ENCODE measurements at regions not wholly inside any gene's neighbourhood (a gene's known extent, or its start where the extent isn't known, plus 50 kb on each side); places are given as distances from the start of the nearest gene placed in this dataset.
"Not testable (repeated sequence)": the region's sequence is repeated elsewhere in the genome, so short reads cannot be mapped to it uniquely, and the experiment has no call there.

GRCh38 chr20:30309938-30310337 is 947.5 kb upstream of the DEFB115 start:
- H3K27ac ChIP-seq; ATAC-seq (ENCODE audit: insufficient number of reproducible peaks, low FRiP score, low read depth); H3K4me3 ChIP-seq; DNase-seq (ENCODE audit: low spot score); H3K36me3 ChIP-seq; H3K9me3 ChIP-seq; H3K27me3 ChIP-seq (replicated peaks; ENCODE audit: insufficient read depth); H3K4me1 ChIP-seq (ENCODE audit: control insufficient read depth in 1 of 2, low read depth in 2 of 2): not testable (repeated sequence)

GRCh38 chr20:30310385-30310784 is 947.1 kb upstream of the DEFB115 start:
- not testable (repeated sequence) for H3K4me1 ChIP-seq (ENCODE audit: control insufficient read depth in 1 of 2, low read depth in 2 of 2); H3K4me3 ChIP-seq; H3K9me3 ChIP-seq; H3K36me3 ChIP-seq; DNase-seq (ENCODE audit: low spot score); H3K27me3 ChIP-seq (replicated peaks; ENCODE audit: insufficient read depth); ATAC-seq (ENCODE audit: insufficient number of reproducible peaks, low FRiP score, low read depth); H3K27ac ChIP-seq

GRCh38 chr20:30312220-30312619 is 945.2 kb upstream of the DEFB115 start:
- not testable (repeated sequence) for H3K4me1 ChIP-seq (ENCODE audit: control insufficient read depth in 1 of 2, low read depth in 2 of 2); DNase-seq (ENCODE audit: low spot score); H3K4me3 ChIP-seq; ATAC-seq (ENCODE audit: insufficient number of reproducible peaks, low FRiP score, low read depth); H3K36me3 ChIP-seq; H3K27ac ChIP-seq; H3K9me3 ChIP-seq; H3K27me3 ChIP-seq (replicated peaks; ENCODE audit: insufficient read depth)

GRCh38 chr20:30313660-30314059 is 943.8 kb upstream of the DEFB115 start:
- not testable (repeated sequence) for H3K4me1 ChIP-seq (ENCODE audit: control insufficient read depth in 1 of 2, low read depth in 2 of 2); ATAC-seq (ENCODE audit: insufficient number of reproducible peaks, low FRiP score, low read depth); H3K36me3 ChIP-seq; H3K27me3 ChIP-seq (replicated peaks; ENCODE audit: insufficient read depth); H3K4me3 ChIP-seq; DNase-seq (ENCODE audit: low spot score); H3K27ac ChIP-seq; H3K9me3 ChIP-seq

GRCh38 chr20:30316063-30316462 is 941.4 kb upstream of the DEFB115 start:
- peak overlapping the region; percentile 61 for H3K4me3 ChIP-seq
- not testable (repeated sequence) for H3K4me1 ChIP-seq (ENCODE audit: control insufficient read depth in 1 of 2, low read depth in 2 of 2); H3K27me3 ChIP-seq (replicated peaks; ENCODE audit: insufficient read depth); H3K27ac ChIP-seq; ATAC-seq (ENCODE audit: insufficient number of reproducible peaks, low FRiP score, low read depth); H3K9me3 ChIP-seq; H3K36me3 ChIP-seq; DNase-seq (ENCODE audit: low spot score)

GRCh38 chr20:30316532-30317299 is 940.7 kb upstream of the DEFB115 start:
- not testable (repeated sequence) for H3K27me3 ChIP-seq (replicated peaks; ENCODE audit: insufficient read depth); H3K4me1 ChIP-seq (ENCODE audit: control insufficient read depth in 1 of 2, low read depth in 2 of 2); H3K36me3 ChIP-seq; H3K9me3 ChIP-seq; H3K27ac ChIP-seq; ATAC-seq (ENCODE audit: insufficient number of reproducible peaks, low FRiP score, low read depth); DNase-seq (ENCODE audit: low spot score)
- peak overlapping the region; percentile 61 for H3K4me3 ChIP-seq

- not testable (repeated sequence) for H3K27me3 ChIP-seq (replicated peaks; ENCODE audit: insufficient read depth); H3K9me3 ChIP-seq; H3K36me3 ChIP-seq; ATAC-seq (ENCODE audit: insufficient number of reproducible peaks, low FRiP score, low read depth)
- Histone ChIP-seq H3K4me1 (ENCODE audit: control insufficient read depth in 1 of 2, low read depth in 2 of 2) (peaks cover 11 to 25% of the 10 kb centered on the region in 2 donors), H3K4me3 (peak overlapping the region; percentile 52), H3K27ac (peak overlapping the region; percentile 86 to 96)
- peak; percentile 10 for DNase-seq (ENCODE audit: low spot score)
Observed at GRCh38 chr20:30333744-30334143, 923.7 kb upstream of the DEFB115 start.

- H3K27me3 ChIP-seq (replicated peaks; ENCODE audit: insufficient read depth); H3K9me3 ChIP-seq; ATAC-seq (ENCODE audit: insufficient number of reproducible peaks, low FRiP score, low read depth); H3K36me3 ChIP-seq: not testable (repeated sequence)
- DNase-seq (ENCODE audit: low spot score): peak; percentile 25
- Histone ChIP-seq H3K4me3 (peak overlapping the region; percentile 52), H3K27ac (peak overlapping the region; percentile 58 to 96), H3K4me1 (ENCODE audit: control insufficient read depth in 1 of 2, low read depth in 2 of 2) (peaks cover 6 to 19% of the 10 kb centered on the region in 2 donors)
Observed at GRCh38 chr20:30337556-30337955, 919.9 kb upstream of the DEFB115 start.

- ATAC-seq (ENCODE audit: insufficient number of reproducible peaks, low FRiP score, low read depth); H3K4me3 ChIP-seq; H3K27ac ChIP-seq; H3K4me1 ChIP-seq (ENCODE audit: control insufficient read depth in 1 of 2, low read depth in 2 of 2); H3K36me3 ChIP-seq; H3K9me3 ChIP-seq; DNase-seq (ENCODE audit: low spot score); H3K27me3 ChIP-seq (replicated peaks; ENCODE audit: insufficient read depth): not testable (repeated sequence)
- peak; percentile 38 for TF ChIP-seq CTCF (IDR thresholded peaks at IDR 0.05)
Observed at GRCh38 chr20:30348932-30349331, 908.5 kb upstream of the DEFB115 start.

All from thoracic aorta (tissue), 2 donors.